WTC11 (cell line): ENCODE measurements at regions not wholly inside any gene's neighbourhood (a gene's known extent, or its start where the extent isn't known, plus 50 kb on each side); places are given as distances from the start of the nearest gene placed in this dataset.

Source experiments
- ATF1 ChIP-seq: sonication (generic); formaldehyde crosslinking; IDR thresholded peaks from 2 replicates; pipeline ENCODE4 v1.8.1; 2023; ENCODE audit warnings: mild to moderate bottlenecking, moderate library complexity, missing genetic modification reagents
- FOXP4 ChIP-seq: sonication (generic); formaldehyde crosslinking; IDR thresholded peaks from 2 replicates; pipeline ENCODE4 v1.8.0; 2022; ENCODE audit warnings: mild to moderate bottlenecking, missing genetic modification reagents
- MAX ChIP-seq: sonication (generic); formaldehyde crosslinking; IDR thresholded peaks from 2 replicates; pipeline ENCODE4 v1.8.0; 2022; ENCODE audit warnings: mild to moderate bottlenecking, missing genetic modification reagents
- NR2C2 ChIP-seq: sonication (generic); formaldehyde crosslinking; IDR thresholded peaks from 2 replicates; pipeline ENCODE4 v1.8.0; 2022; ENCODE audit warnings: mild to moderate bottlenecking, missing genetic modification reagents
- NR3C1 ChIP-seq: sonication (generic); formaldehyde crosslinking; conservative IDR thresholded peaks from 2 replicates; pipeline ENCODE4 v1.8.1; 2023; ENCODE audit warnings: low read depth, mild to moderate bottlenecking, missing genetic modification reagents
- PREB ChIP-seq: sonication (generic); formaldehyde crosslinking; IDR thresholded peaks from 2 replicates; pipeline ENCODE4 v1.8.1; 2022; ENCODE audit warnings: mild to moderate bottlenecking, missing genetic modification reagents, moderate library complexity, borderline replicate concordance
- USF2 ChIP-seq: sonication (generic); formaldehyde crosslinking; IDR thresholded peaks from 2 replicates; pipeline ENCODE4 v1.8.1; 2023; ENCODE audit warnings: mild to moderate bottlenecking, missing genetic modification reagents, moderate library complexity
- ZNF317 ChIP-seq: sonication (generic); formaldehyde crosslinking; IDR thresholded peaks from 2 replicates; pipeline ENCODE4 v1.8.1; 2023; ENCODE audit warnings: low read depth, mild to moderate bottlenecking, moderate library complexity, missing genetic modification reagents, borderline replicate concordance
- TF ChIP-seq, protein P1 (sequence below): fragments of 200-600 bp; IDR thresholded peaks from 2 replicates; pipeline ENCODE4 v1.8.0; 2022; ENCODE audit warnings: antibody characterized with exemption

GRCh38 chr21:38986806-38987632 is 181.3 kb downstream of the ETS2 start:
- TF ChIP-seq ZNF317, result no peak
- TF ChIP-seq PREB (CRISPR knock-in tag), result no peak
- TF ChIP-seq, protein P1, sequence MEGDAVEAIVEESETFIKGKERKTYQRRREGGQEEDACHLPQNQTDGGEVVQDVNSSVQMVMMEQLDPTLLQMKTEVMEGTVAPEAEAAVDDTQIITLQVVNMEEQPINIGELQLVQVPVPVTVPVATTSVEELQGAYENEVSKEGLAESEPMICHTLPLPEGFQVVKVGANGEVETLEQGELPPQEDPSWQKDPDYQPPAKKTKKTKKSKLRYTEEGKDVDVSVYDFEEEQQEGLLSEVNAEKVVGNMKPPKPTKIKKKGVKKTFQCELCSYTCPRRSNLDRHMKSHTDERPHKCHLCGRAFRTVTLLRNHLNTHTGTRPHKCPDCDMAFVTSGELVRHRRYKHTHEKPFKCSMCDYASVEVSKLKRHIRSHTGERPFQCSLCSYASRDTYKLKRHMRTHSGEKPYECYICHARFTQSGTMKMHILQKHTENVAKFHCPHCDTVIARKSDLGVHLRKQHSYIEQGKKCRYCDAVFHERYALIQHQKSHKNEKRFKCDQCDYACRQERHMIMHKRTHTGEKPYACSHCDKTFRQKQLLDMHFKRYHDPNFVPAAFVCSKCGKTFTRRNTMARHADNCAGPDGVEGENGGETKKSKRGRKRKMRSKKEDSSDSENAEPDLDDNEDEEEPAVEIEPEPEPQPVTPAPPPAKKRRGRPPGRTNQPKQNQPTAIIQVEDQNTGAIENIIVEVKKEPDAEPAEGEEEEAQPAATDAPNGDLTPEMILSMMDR, result no peak
- TF ChIP-seq USF2 (CRISPR knock-in tag), result no peak
- no peak for TF ChIP-seq NR2C2 (CRISPR knock-in tag)
- TF ChIP-seq ATF1 (CRISPR knock-in tag), result no peak
- no peak for TF ChIP-seq FOXP4 (CRISPR knock-in tag)
- no peak for TF ChIP-seq NR3C1
- no peak for TF ChIP-seq MAX (CRISPR knock-in tag)
